Activated naive CD8-positive, alpha-beta T cell treated with anti-CD3 and anti-CD28 coated beads, Interleukin-2, amount 10 ng/mL, durations not matched to agents 7 days and 5 days (primary cell): ENCODE measurements at regions not wholly inside any gene's neighbourhood (a gene's known extent, or its start where the extent isn't known, plus 50 kb on each side); places are given as distances from the start of the nearest gene placed in this dataset.
"Not testable (repeated sequence)": the region's sequence is repeated elsewhere in the genome, so short reads cannot be mapped to it uniquely, and the experiment has no call there.

ENCODE experiments used
- ATAC-seq: fragments of 150-1000 bp; cut with Tn5 transposase; one replicate; pipeline ENCODE4 v1.10.0; 2021; ENCODE audit warnings: low read depth, moderate library complexity
- POLR2A ChIA-PET: fragments of 350-600 bp; sonication (Branson Sonifier 250); formaldehyde crosslinking; loops from one replicate; lab custom pipeline; 2021; ENCODE audit warnings: antibody characterized with exemption; lab: Charles Lee
- DNase-seq: peaks from one replicate; pipeline ENCODE4 v3.0.0; 2021
- H3K27ac Mint-ChIP-seq: one replicate; pipeline ENCODE4 v1.8.0; 2022; ENCODE audit warnings: mild to moderate bottlenecking, mixed read lengths
- H3K27me3 Mint-ChIP-seq: one replicate; pipeline ENCODE4 v1.8.0; 2022; ENCODE audit warnings: mild to moderate bottlenecking, moderate library complexity, mixed read lengths
- H3K36me3 Mint-ChIP-seq: one replicate; pipeline ENCODE4 v1.8.0; 2021; ENCODE audit warnings: mild to moderate bottlenecking, mixed read lengths
- H3K4me1 Mint-ChIP-seq: one replicate; pipeline ENCODE4 v1.8.0; 2021; ENCODE audit warnings: mixed read lengths
- H3K4me3 Mint-ChIP-seq: one replicate; pipeline ENCODE4 v1.8.0; 2022; ENCODE audit warnings: mild to moderate bottlenecking, moderate library complexity, mixed read lengths
- H3K9me3 Mint-ChIP-seq: one replicate; pipeline ENCODE4 v1.8.0; 2021; ENCODE audit warnings: mixed read lengths

GRCh38 chr3:174365796-174366195 is 493.3 kb upstream of the NAALADL2 start:
- ATAC-seq (no peak), DNase-seq (no peak)
- H3K4me3 Mint-ChIP-seq, result no peak overlapping the region
- no peak overlapping the region for H3K27ac Mint-ChIP-seq
- H3K36me3 Mint-ChIP-seq, result no peaks in the 10 kb centered on the region
- H3K9me3 Mint-ChIP-seq, result no peaks in the 10 kb centered on the region
- H3K4me1 Mint-ChIP-seq, result no peaks in the 10 kb centered on the region
- POLR2A ChIA-PET, result no interaction called here
- H3K27me3 Mint-ChIP-seq, result no peaks in the 10 kb centered on the region

GRCh38 chr3:174366904-174367303 is 492.2 kb upstream of the NAALADL2 start:
- ATAC-seq, result not testable (repeated sequence)

GRCh38 chr3:174376346-174376745 is 482.8 kb upstream of the NAALADL2 start:
- Mint-ChIP-seq H3K4me3 (no peak overlapping the region), H3K36me3 (no peaks in the 10 kb centered on the region), H3K27ac (no peak overlapping the region), H3K27me3 (no peaks in the 10 kb centered on the region), H3K4me1 (no peaks in the 10 kb centered on the region), H3K9me3 (peaks cover 1% of the 10 kb centered on the region)
- ATAC-seq (no peak), DNase-seq (no peak)
- POLR2A ChIA-PET, result no interaction called here

More at GRCh38 chr3:174366904-174367303, 492.2 kb upstream of the NAALADL2 start:
- POLR2A ChIA-PET, H3K36me3 Mint-ChIP-seq, H3K4me3 Mint-ChIP-seq, H3K9me3 Mint-ChIP-seq, H3K27me3 Mint-ChIP-seq, DNase-seq, H3K27ac Mint-ChIP-seq, H3K4me1 Mint-ChIP-seq: not testable (repeated sequence)

DNA sequence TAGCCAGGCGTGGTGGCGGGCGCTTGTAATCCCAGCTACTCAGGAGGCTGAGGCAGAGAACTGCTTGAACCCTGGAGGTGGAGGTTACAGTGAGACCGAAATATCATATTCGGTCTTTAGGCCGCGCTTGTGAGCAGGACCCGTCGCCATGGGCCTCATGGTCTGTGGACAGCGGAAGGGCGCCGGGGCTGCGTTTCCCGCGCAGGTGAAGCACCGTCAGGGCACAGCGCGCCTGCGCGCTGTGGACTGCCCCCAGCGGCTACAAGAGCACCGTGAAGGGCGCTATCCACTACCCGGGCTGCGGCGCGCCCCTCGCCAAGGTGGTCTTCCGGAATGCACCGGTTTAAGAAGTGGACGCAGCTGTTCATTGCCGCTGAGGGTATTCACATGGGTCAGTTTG is 482.0 kb upstream of the NAALADL2 start:
- H3K4me3 Mint-ChIP-seq, result no peak overlapping the region
- H3K4me1 Mint-ChIP-seq, result no peaks in the 10 kb centered on the region
- H3K36me3 Mint-ChIP-seq, result no peaks in the 10 kb centered on the region
- no peak overlapping the region for H3K27ac Mint-ChIP-seq
- POLR2A ChIA-PET, result no interaction called here
- no peaks in the 10 kb centered on the region for H3K27me3 Mint-ChIP-seq
- DNase-seq (no peak), ATAC-seq (no peak)
- no peaks in the 10 kb centered on the region for H3K9me3 Mint-ChIP-seq

- Mint-ChIP-seq H3K4me3 (no peak overlapping the region), H3K27me3 (no peaks in the 10 kb centered on the region), H3K9me3 (no peaks in the 10 kb centered on the region), H3K36me3 (no peaks in the 10 kb centered on the region), H3K4me1 (no peaks in the 10 kb centered on the region), H3K27ac (no peak overlapping the region)
- ATAC-seq (no peak), DNase-seq (no peak)
- POLR2A ChIA-PET, result no interaction called here
Measured at GRCh38 chr3:174377684-174378083, 481.4 kb upstream of the NAALADL2 start.

DNA sequence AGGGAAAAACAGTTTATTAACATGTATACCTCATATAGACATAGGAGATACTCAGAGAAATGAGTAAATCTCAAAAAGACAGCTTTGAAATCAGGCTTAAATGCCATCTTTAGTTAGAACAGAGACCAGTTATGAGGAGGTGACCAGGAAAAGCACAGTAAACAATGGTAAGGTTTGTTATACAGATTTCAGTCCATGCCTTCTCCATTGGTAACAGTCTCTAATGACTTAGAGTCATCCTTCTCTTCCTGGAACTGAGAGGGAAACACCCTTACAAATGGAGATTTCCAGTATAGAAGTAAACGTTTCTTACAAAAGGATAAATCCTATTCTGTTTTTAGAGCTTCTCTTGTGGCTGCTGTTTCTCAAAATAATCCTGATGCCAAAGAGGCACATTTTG is 476.3 kb upstream of the NAALADL2 start:
- POLR2A ChIA-PET, result no interaction called here
- ATAC-seq (no peak), DNase-seq (no peak)
- H3K4me3 Mint-ChIP-seq, result no peak overlapping the region
- no peaks in the 10 kb centered on the region for H3K36me3 Mint-ChIP-seq
- peaks cover 2% of the 10 kb centered on the region for H3K27me3 Mint-ChIP-seq
- H3K9me3 Mint-ChIP-seq, result peaks cover 1% of the 10 kb centered on the region
- H3K4me1 Mint-ChIP-seq, result no peaks in the 10 kb centered on the region
- H3K27ac Mint-ChIP-seq, result no peak overlapping the region

DNA sequence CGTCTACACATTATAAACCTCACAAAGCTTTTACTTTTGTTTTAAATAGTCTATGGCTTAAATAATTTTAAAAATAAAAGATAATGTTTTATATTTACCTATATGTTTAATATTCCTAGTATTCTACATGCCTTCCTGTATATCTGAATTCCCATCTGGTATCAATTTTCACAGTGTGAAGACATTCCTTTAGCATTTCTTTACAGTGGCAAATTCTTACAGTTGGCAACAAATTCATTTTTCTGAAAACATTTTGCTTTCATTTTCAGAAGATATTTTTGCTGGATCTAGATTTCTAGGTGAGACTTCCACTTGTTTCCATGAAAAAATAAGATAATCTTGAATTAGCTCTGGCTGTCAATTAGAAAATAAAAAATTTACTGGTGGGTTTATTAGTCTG is 471.4 kb upstream of the NAALADL2 start:
- POLR2A ChIA-PET, result no interaction called here
- DNase-seq (no peak), ATAC-seq (no peak)
- H3K36me3 Mint-ChIP-seq, result no peaks in the 10 kb centered on the region
- H3K9me3 Mint-ChIP-seq, result peaks cover 1% of the 10 kb centered on the region
- H3K27ac Mint-ChIP-seq, result no peak overlapping the region
- peaks cover 2% of the 10 kb centered on the region for H3K27me3 Mint-ChIP-seq
- no peak overlapping the region for H3K4me3 Mint-ChIP-seq
- no peaks in the 10 kb centered on the region for H3K4me1 Mint-ChIP-seq

DNA sequence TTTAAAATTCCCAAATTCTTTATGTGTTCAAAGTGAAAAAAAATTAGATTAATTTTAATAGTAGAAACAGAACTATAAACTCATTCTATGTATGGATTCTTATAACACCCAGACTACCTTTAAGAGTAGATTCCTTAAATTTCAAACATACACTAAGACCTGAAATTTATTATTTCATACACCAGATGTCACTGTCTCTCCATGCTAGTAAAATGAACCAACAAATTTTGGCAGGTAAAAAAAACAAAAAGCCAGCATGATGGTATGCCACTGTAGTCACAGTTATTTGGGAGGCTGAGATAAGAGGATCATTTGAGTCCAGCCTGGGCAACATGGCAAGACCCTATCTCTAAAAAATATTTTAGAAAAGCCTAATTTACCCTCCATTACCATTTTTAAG is 461.3 kb upstream of the NAALADL2 start:
- Mint-ChIP-seq H3K4me3 (no peak overlapping the region), H3K36me3 (no peaks in the 10 kb centered on the region), H3K27me3 (no peaks in the 10 kb centered on the region), H3K4me1 (no peaks in the 10 kb centered on the region), H3K27ac (no peak overlapping the region), H3K9me3 (peaks cover 1% of the 10 kb centered on the region)
- ATAC-seq, result no peak
- POLR2A ChIA-PET, result no interaction called here
- no peak for DNase-seq

DNA sequence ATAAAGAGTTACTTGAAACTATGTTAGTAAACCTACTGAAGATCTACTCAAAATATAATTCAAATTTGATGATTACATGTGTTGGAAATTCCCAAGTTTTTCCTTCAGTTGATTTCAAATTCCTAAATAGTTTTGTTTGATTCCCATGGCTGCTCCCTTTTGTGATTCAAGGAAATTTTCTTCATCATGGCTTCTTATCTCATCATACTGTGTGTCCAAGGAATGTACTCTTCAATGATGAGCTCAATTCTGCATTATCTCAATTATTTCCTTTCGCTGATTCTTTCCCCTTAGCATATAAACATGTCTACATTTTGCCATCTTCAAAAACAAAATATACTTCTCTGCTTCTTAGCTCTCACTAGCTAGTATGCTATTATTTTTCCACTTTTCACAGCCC is 460.4 kb upstream of the NAALADL2 start:
- H3K36me3 Mint-ChIP-seq, result no peaks in the 10 kb centered on the region
- DNase-seq (no peak), ATAC-seq (no peak)
- peaks cover 1% of the 10 kb centered on the region for H3K9me3 Mint-ChIP-seq
- no peaks in the 10 kb centered on the region for H3K4me1 Mint-ChIP-seq
- POLR2A ChIA-PET, result no interaction called here
- no peak overlapping the region for H3K4me3 Mint-ChIP-seq
- H3K27ac Mint-ChIP-seq, result no peak overlapping the region
- H3K27me3 Mint-ChIP-seq, result no peaks in the 10 kb centered on the region

DNA sequence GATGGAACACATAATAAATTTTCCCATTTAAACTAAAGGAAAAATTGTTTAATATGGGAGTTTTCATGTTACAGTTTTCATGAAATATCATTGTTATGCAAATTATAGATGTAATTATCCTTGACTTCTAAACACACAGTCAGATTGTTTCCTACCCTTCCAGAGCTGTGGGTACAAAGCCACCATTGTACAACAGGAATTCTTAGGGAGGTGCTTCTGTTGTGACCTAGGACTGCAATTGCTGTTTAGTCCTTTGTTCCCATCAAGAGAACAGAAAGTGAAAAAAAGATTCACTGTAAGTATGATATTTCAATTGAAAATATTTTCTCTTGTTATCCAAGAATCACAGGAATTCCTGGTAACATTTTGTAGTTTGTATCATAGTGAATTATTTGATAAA is 455.3 kb upstream of the NAALADL2 start:
- POLR2A ChIA-PET, result no interaction called here
- H3K4me1 Mint-ChIP-seq, result no peaks in the 10 kb centered on the region
- peaks cover 1% of the 10 kb centered on the region for H3K9me3 Mint-ChIP-seq
- no peaks in the 10 kb centered on the region for H3K27me3 Mint-ChIP-seq
- no peak for DNase-seq
- ATAC-seq, result no peak
- H3K4me3 Mint-ChIP-seq, result no peak overlapping the region
- no peak overlapping the region for H3K27ac Mint-ChIP-seq
- H3K36me3 Mint-ChIP-seq, result no peaks in the 10 kb centered on the region

DNA sequence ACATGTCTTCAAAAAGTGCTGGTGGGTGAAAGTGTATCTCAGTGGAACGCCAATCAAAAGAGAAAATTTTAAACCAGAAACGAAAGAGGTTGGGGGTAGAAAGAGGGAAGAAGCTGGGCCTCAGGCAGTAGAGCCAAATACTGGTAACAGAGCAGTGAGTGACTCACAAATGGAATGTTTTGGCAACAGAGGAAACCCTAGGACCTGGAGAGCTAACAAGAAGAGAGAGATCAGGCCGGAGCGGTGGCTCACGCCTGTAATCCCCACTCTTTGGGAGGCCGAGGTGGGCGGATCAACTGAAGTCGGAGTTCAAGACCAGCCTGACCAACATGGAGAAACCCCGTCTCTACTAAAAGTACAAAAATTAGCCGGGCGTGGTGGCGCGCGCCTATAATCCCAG is 450.8 kb upstream of the NAALADL2 start:
- H3K27ac Mint-ChIP-seq, result no peak overlapping the region
- H3K36me3 Mint-ChIP-seq, result no peaks in the 10 kb centered on the region
- DNase-seq (no peak), ATAC-seq (no peak)
- no peaks in the 10 kb centered on the region for H3K4me1 Mint-ChIP-seq
- POLR2A ChIA-PET, result no interaction called here
- no peaks in the 10 kb centered on the region for H3K9me3 Mint-ChIP-seq
- H3K27me3 Mint-ChIP-seq, result peaks cover 4% of the 10 kb centered on the region
- H3K4me3 Mint-ChIP-seq, result no peak overlapping the region

- Mint-ChIP-seq H3K9me3 (no peaks in the 10 kb centered on the region), H3K4me3 (no peak overlapping the region), H3K27me3 (peaks cover 4% of the 10 kb centered on the region), H3K36me3 (no peaks in the 10 kb centered on the region), H3K4me1 (no peaks in the 10 kb centered on the region), H3K27ac (no peak overlapping the region)
- DNase-seq (no peak), ATAC-seq (no peak)
- POLR2A ChIA-PET, result no interaction called here
Measured at GRCh38 chr3:174409086-174409743, 449.9 kb upstream of the NAALADL2 start.

GRCh38 chr3:174413062-174413912 is 445.8 kb upstream of the NAALADL2 start:
- peaks cover 4% of the 10 kb centered on the region for H3K27me3 Mint-ChIP-seq
- no peaks in the 10 kb centered on the region for H3K4me1 Mint-ChIP-seq
- H3K9me3 Mint-ChIP-seq, result no peaks in the 10 kb centered on the region
- no peak overlapping the region for H3K4me3 Mint-ChIP-seq
- no peak overlapping the region for H3K27ac Mint-ChIP-seq
- H3K36me3 Mint-ChIP-seq, result no peaks in the 10 kb centered on the region
- ATAC-seq (no peak), DNase-seq (no peak)
- POLR2A ChIA-PET, result no interaction called here

DNA sequence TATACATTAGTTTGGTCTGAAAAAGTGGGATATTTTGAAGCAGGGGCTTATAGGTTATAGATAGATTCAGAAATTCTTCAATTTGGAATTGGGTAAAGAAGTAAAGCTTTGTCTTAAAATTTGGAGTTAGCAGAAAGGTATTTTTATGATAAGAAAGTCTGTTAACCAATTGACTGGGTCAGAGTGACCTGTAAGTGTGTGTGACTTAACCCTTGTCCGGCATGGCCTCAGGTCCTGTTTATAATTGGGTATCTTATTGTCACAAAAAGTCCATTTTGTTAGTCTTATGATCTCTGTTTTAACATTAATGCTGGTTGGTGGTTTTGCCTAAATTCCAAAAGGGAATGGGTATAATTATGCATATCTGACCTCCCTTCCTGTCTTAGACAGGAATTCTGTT is 444.2 kb upstream of the NAALADL2 start:
- H3K4me1 Mint-ChIP-seq, result no peaks in the 10 kb centered on the region
- no peak for ATAC-seq
- POLR2A ChIA-PET, result no interaction called here
- no peak for DNase-seq
- H3K4me3 Mint-ChIP-seq, result no peak overlapping the region
- H3K36me3 Mint-ChIP-seq, result no peaks in the 10 kb centered on the region
- H3K27me3 Mint-ChIP-seq, result peaks cover 4% of the 10 kb centered on the region
- no peaks in the 10 kb centered on the region for H3K9me3 Mint-ChIP-seq
- no peak overlapping the region for H3K27ac Mint-ChIP-seq
